Middle frontal gyrus (tissue), 1 donor: ENCODE measurements at regions not wholly inside any gene's neighbourhood (a gene's known extent, or its start where the extent isn't known, plus 50 kb on each side); places are given as distances from the start of the nearest gene placed in this dataset.
"Not testable (repeated sequence)": the region's sequence is repeated elsewhere in the genome, so short reads cannot be mapped to it uniquely, and the experiment has no call there.

ENCODE experiments used
- DNase-seq: peaks from one replicate; pipeline ENCODE4 v3.0.0-alpha.2; 2015; ENCODE audit warnings: low spot score; ENCODE audit errors: extremely low spot score

- no peak for DNase-seq
Measured at GRCh38 chr1:88509379-88509778, 174.7 kb upstream of the PKN2 start.

- no peak for DNase-seq
Measured at GRCh38 chr1:88514544-88515060, 169.5 kb upstream of the PKN2 start.

GRCh38 chr1:88517499-88517898, 166.6 kb upstream of the PKN2 start:
- not testable (repeated sequence) for DNase-seq

- DNase-seq = no peak
Measured at GRCh38 chr1:88519156-88519555, 164.9 kb upstream of the PKN2 start.

GRCh38 chr1:88523854-88524528, 160.1 kb upstream of the PKN2 start:
- no peak for DNase-seq

- DNase-seq = no peak
Measured at GRCh38 chr1:88526456-88526855, 157.6 kb upstream of the PKN2 start.

GRCh38 chr1:88528792-88529191, 155.3 kb upstream of the PKN2 start:
- DNase-seq = no peak

GRCh38 chr1:88529581-88529980, 154.5 kb upstream of the PKN2 start:
- no peak for DNase-seq

GRCh38 chr1:88530246-88530645, 153.8 kb upstream of the PKN2 start:
- DNase-seq = no peak

- no peak for DNase-seq
Measured at GRCh38 chr1:88537787-88538186, 146.3 kb upstream of the PKN2 start.

- DNase-seq = no peak
Measured at GRCh38 chr1:88538222-88538899, 145.7 kb upstream of the PKN2 start.

- no peak for DNase-seq
Measured at GRCh38 chr1:88540255-88540654, 143.8 kb upstream of the PKN2 start.

- no peak for DNase-seq
Measured at GRCh38 chr1:88541596-88541995, 142.5 kb upstream of the PKN2 start.

- no peak for DNase-seq
Measured at GRCh38 chr1:88544195-88544594, 139.9 kb upstream of the PKN2 start.

- peak; percentile 33 for DNase-seq
Measured at GRCh38 chr1:88549536-88549935, 134.5 kb upstream of the PKN2 start.

GRCh38 chr1:88552226-88552625, 131.8 kb upstream of the PKN2 start:
- no peak for DNase-seq

GRCh38 chr1:88557014-88557413, 127.1 kb upstream of the PKN2 start:
- DNase-seq = no peak

GRCh38 chr1:88560621-88561020, 123.5 kb upstream of the PKN2 start:
- no peak for DNase-seq

GRCh38 chr1:88562991-88563390, 121.1 kb upstream of the PKN2 start:
- no peak for DNase-seq

- no peak for DNase-seq
Measured at GRCh38 chr1:88566615-88567387, 117.3 kb upstream of the PKN2 start.

- DNase-seq = no peak
Measured at GRCh38 chr1:88571506-88571905, 112.6 kb upstream of the PKN2 start.

- DNase-seq = no peak
Measured at GRCh38 chr1:88579598-88579997, 104.5 kb upstream of the PKN2 start.
